Neural progenitor cell (in vitro differentiated cells): ENCODE measurements at regions not wholly inside any gene's neighbourhood (a gene's known extent, or its start where the extent isn't known, plus 50 kb on each side); places are given as distances from the start of the nearest gene placed in this dataset.

Experiments
- DNase-seq: peaks from one replicate; pipeline ENCODE4 v3.0.0-alpha.2; 2016; ENCODE audit warnings: low spot score
- H2AFZ ChIP-seq: fragments of 200-600 bp; sonication (generic); replicated peaks from 2 replicates; pipeline ENCODE4 v1.6.1; 2016; ENCODE audit warnings: antibody characterized with exemption
- H3F3A ChIP-seq: fragments of 200-600 bp; sonication (generic); 2 replicates; pipeline ENCODE4 v1.6.1; 2016; ENCODE audit warnings: antibody characterized with exemption, low read depth
- H3K27ac ChIP-seq: fragments of 200-600 bp; sonication (generic); 2 replicates; pipeline ENCODE4 v1.5.1; 2016; ENCODE audit warnings: mild to moderate bottlenecking
- H3K27me3 ChIP-seq: fragments of 200-600 bp; sonication (generic); 2 replicates; pipeline ENCODE4 v1.6.1; 2016; ENCODE audit warnings: mild to moderate bottlenecking, moderate library complexity
- H3K36me3 ChIP-seq: fragments of 200-600 bp; sonication (generic); 2 replicates; pipeline ENCODE4 v1.5.1; 2016
- H3K4me1 ChIP-seq: fragments of 200-600 bp; sonication (generic); 2 replicates; pipeline ENCODE4 v1.6.1; 2016; ENCODE audit warnings: mixed run types
- H3K4me2 ChIP-seq: fragments of 200-600 bp; sonication (generic); 2 replicates; pipeline ENCODE4 v1.6.1; 2016
- H3K4me3 ChIP-seq: fragments of 200-600 bp; sonication (generic); 2 replicates; pipeline ENCODE4 v1.5.1; 2016
- H3K79me2 ChIP-seq: fragments of 200-600 bp; sonication (generic); 2 replicates; pipeline ENCODE4 v1.6.1; 2016; ENCODE audit warnings: low read depth
- H3K9ac ChIP-seq: fragments of 200-600 bp; sonication (generic); 2 replicates; pipeline ENCODE4 v1.6.1; 2016
- H3K9me3 ChIP-seq: fragments of 200-600 bp; sonication (generic); 2 replicates; pipeline ENCODE4 v1.5.1; 2016; ENCODE audit warnings: low read depth
- H4K20me1 ChIP-seq: fragments of 200-600 bp; sonication (generic); 2 replicates; pipeline ENCODE4 v1.6.1; 2016; ENCODE audit warnings: low read depth
- H3K27ac Mint-ChIP-seq: 3 replicates; pipeline ENCODE4 v1.8.0; 2021; ENCODE audit warnings: mixed read lengths
- H3K27me3 Mint-ChIP-seq: 2 replicates; pipeline ENCODE4 v1.8.0; 2022; ENCODE audit warnings: low read depth, mild to moderate bottlenecking, inconsistent platforms, moderate library complexity, mixed read lengths; ENCODE audit not compliant: insufficient read depth
- H3K36me3 Mint-ChIP-seq: 3 replicates; pipeline ENCODE4 v1.8.0; 2021; ENCODE audit warnings: mixed read lengths
- H3K4me1 Mint-ChIP-seq: 3 replicates; pipeline ENCODE4 v1.8.0; 2021; ENCODE audit warnings: mixed read lengths
- H3K4me3 Mint-ChIP-seq: 3 replicates; pipeline ENCODE4 v1.8.0; 2021; ENCODE audit warnings: mild to moderate bottlenecking, moderate library complexity, mixed read lengths
- H3K9me3 Mint-ChIP-seq: 3 replicates; pipeline ENCODE4 v1.8.0; 2020; ENCODE audit warnings: mixed read lengths
- EZH2 ChIP-seq: fragments of 200-600 bp; sonication (generic); IDR thresholded peaks from 2 replicates; pipeline ENCODE4 v1.6.1; 2017; ENCODE audit warnings: antibody characterized with exemption, mild to moderate bottlenecking, moderate library complexity
- EZH2phosphoT487 ChIP-seq: fragments of 200-600 bp; sonication (generic); IDR thresholded peaks from 2 replicates; pipeline ENCODE4 v1.6.1; 2017; ENCODE audit warnings: antibody characterized with exemption
- TF ChIP-seq, protein P1 (sequence below): fragments of 200-600 bp; sonication (generic); IDR thresholded peaks from 2 replicates; pipeline ENCODE4 v1.5.1; 2017; ENCODE audit warnings: antibody characterized with exemption, mild to moderate bottlenecking

DNA sequence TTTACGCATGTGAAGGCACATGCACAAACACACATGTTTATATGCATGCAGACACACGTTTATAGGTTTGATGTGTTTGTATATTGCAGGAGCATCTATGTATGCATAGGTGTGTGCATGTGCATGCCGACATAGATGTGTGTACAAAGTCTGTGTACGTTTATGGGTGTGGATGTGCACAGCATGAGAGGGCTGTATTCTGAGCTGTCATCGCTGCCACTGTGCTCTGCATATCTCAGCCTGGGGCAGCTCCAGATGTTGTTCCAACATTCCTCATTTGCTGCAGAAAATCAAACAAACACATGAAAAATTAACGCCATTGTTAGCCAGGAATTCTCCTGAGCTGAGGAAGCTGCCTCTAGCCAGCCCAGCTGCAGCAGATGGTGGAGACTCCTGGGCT lies 132.3 kb upstream of the CSF3R start:
- no peaks in the 10 kb centered on the region for H3K27me3 ChIP-seq
- no peaks in the 10 kb centered on the region for H3F3A ChIP-seq
- no peak overlapping the region for H3K4me2 ChIP-seq
- Mint-ChIP-seq H3K4me1 (no peaks in the 10 kb centered on the region), H3K27me3 (peaks cover 2% of the 10 kb centered on the region), H3K27ac (no peak overlapping the region), H3K9me3 (no peaks in the 10 kb centered on the region), H3K36me3 (no peaks in the 10 kb centered on the region), H3K4me3 (no peak overlapping the region)
- H3K4me1 ChIP-seq, result no peaks in the 10 kb centered on the region
- H3K27ac ChIP-seq, result no peak overlapping the region
- H4K20me1 ChIP-seq, result no peaks in the 10 kb centered on the region
- H3K79me2 ChIP-seq, result no peaks in the 10 kb centered on the region
- no peaks in the 10 kb centered on the region for H3K9me3 ChIP-seq
- DNase-seq, result no peak
- no peak overlapping the region for H2AFZ ChIP-seq
- no peak overlapping the region for H3K4me3 ChIP-seq
- H3K9ac ChIP-seq, result no peak overlapping the region
- TF ChIP-seq EZH2 (no peak), EZH2phosphoT487 (no peak)
- TF ChIP-seq, protein P1, sequence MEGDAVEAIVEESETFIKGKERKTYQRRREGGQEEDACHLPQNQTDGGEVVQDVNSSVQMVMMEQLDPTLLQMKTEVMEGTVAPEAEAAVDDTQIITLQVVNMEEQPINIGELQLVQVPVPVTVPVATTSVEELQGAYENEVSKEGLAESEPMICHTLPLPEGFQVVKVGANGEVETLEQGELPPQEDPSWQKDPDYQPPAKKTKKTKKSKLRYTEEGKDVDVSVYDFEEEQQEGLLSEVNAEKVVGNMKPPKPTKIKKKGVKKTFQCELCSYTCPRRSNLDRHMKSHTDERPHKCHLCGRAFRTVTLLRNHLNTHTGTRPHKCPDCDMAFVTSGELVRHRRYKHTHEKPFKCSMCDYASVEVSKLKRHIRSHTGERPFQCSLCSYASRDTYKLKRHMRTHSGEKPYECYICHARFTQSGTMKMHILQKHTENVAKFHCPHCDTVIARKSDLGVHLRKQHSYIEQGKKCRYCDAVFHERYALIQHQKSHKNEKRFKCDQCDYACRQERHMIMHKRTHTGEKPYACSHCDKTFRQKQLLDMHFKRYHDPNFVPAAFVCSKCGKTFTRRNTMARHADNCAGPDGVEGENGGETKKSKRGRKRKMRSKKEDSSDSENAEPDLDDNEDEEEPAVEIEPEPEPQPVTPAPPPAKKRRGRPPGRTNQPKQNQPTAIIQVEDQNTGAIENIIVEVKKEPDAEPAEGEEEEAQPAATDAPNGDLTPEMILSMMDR, result no peak
- H3K36me3 ChIP-seq, result no peaks in the 10 kb centered on the region

DNA sequence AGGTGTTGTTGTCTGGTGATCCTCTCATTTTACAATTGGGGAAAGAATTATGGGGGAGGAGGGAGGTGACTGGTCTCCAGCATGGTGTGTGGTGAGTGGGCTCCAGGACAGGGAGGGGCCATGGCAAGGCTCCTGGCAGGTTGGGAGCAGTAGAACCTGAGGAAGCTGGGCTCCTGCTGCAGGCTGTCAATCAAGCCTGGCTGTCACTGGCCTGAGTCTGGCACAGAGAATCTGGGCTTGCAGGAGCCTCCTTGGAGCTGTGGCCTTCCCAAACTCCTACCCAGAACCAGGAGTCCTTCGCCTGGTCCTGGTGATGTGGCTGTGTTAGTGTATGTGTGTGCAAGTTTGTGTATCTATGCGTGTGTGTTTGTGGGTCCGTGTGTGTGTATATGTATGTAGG lies 131.9 kb upstream of the CSF3R start:
- Mint-ChIP-seq H3K27ac (no peak overlapping the region), H3K4me3 (no peak overlapping the region), H3K9me3 (no peaks in the 10 kb centered on the region), H3K4me1 (no peaks in the 10 kb centered on the region), H3K27me3 (peaks cover 2% of the 10 kb centered on the region), H3K36me3 (no peaks in the 10 kb centered on the region)
- H3K9me3 ChIP-seq, result no peaks in the 10 kb centered on the region
- TF ChIP-seq EZH2, result no peak
- no peak for TF ChIP-seq EZH2phosphoT487
- TF ChIP-seq, protein P1, result no peak
- no peaks in the 10 kb centered on the region for H3K27me3 ChIP-seq
- no peak overlapping the region for H2AFZ ChIP-seq
- no peak overlapping the region for H3K27ac ChIP-seq
- H3K4me3 ChIP-seq, result no peak overlapping the region
- no peaks in the 10 kb centered on the region for H4K20me1 ChIP-seq
- H3K79me2 ChIP-seq, result no peaks in the 10 kb centered on the region
- H3K4me1 ChIP-seq, result no peaks in the 10 kb centered on the region
- H3K9ac ChIP-seq, result no peak overlapping the region
- no peaks in the 10 kb centered on the region for H3K36me3 ChIP-seq
- DNase-seq, result no peak
- H3K4me2 ChIP-seq, result no peak overlapping the region
- no peaks in the 10 kb centered on the region for H3F3A ChIP-seq

DNA sequence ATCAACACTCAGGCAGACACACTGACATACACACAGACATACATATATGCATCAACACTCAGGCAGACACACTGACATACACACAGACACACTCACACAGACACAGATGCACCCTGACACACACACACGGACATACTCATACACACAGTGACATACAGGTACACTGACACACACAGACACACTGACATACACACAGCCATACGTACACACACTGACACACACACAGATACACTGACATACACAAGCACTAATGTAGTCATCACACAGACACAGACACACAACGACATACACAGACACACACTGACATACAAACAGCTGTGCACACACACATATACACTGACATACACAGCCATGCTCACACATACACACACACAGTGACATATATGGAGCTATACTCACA lies 131.0 kb upstream of the CSF3R start:
- no peaks in the 10 kb centered on the region for H4K20me1 ChIP-seq
- Mint-ChIP-seq H3K27me3 (peaks cover 2% of the 10 kb centered on the region), H3K36me3 (no peaks in the 10 kb centered on the region)

More for the DNA sequence above, 131.0 kb upstream of the CSF3R start:
- Mint-ChIP-seq H3K27ac (no peak overlapping the region), H3K9me3 (no peaks in the 10 kb centered on the region), H3K4me3 (no peak overlapping the region), H3K4me1 (no peaks in the 10 kb centered on the region)
- Histone ChIP-seq H3K36me3 (no peaks in the 10 kb centered on the region), H3K4me1 (no peaks in the 10 kb centered on the region), H3K4me3 (no peak overlapping the region), H3K27me3 (no peaks in the 10 kb centered on the region), H3K79me2 (no peaks in the 10 kb centered on the region), H3F3A (no peaks in the 10 kb centered on the region), H3K9me3 (no peaks in the 10 kb centered on the region), H3K4me2 (no peak overlapping the region), H3K27ac (no peak overlapping the region), H3K9ac (no peak overlapping the region), H2AFZ (no peak overlapping the region)
- TF ChIP-seq EZH2, result no peak
- TF ChIP-seq, protein P1, result no peak
- no peak for TF ChIP-seq EZH2phosphoT487
- no peak for DNase-seq
